H9 (cell line): ENCODE measurements at regions not wholly inside any gene's neighbourhood (a gene's known extent, or its start where the extent isn't known, plus 50 kb on each side); places are given as distances from the start of the nearest gene placed in this dataset.

Experiments
- DNase-seq: peaks from one replicate; pipeline ENCODE4 v3.0.0-alpha.2; 2017
- H2AFZ ChIP-seq: one replicate; pipeline ENCODE4 v1.6.1; 2013; ENCODE audit warnings: mild to moderate bottlenecking, low read length, control low read depth, moderate library complexity
- H2AK5ac ChIP-seq: 2 replicates; pipeline ENCODE4 v1.6.1; 2013; ENCODE audit warnings: low read length, control low read depth, mixed read lengths; ENCODE audit not compliant: insufficient read length
- H2BK120ac ChIP-seq: one replicate; pipeline ENCODE4 v1.6.1; 2013; ENCODE audit warnings: low read depth, mild to moderate bottlenecking, low read length, control low read depth, inconsistent platforms; ENCODE audit not compliant: poor library complexity, severe bottlenecking
- H2BK12ac ChIP-seq: 2 replicates; pipeline ENCODE4 v1.6.1; 2013; ENCODE audit warnings: low read length, control low read depth, mixed read lengths, low read depth; ENCODE audit not compliant: insufficient read length
- H2BK15ac ChIP-seq: 2 replicates; pipeline ENCODE4 v1.6.1; 2013; ENCODE audit warnings: low read depth, low read length, control low read depth
- H2BK20ac ChIP-seq: one replicate; pipeline ENCODE4 v1.6.1; 2013; ENCODE audit warnings: low read depth, mild to moderate bottlenecking, low read length, control low read depth, inconsistent platforms; ENCODE audit not compliant: poor library complexity, severe bottlenecking
- H2BK5ac ChIP-seq: 2 replicates; pipeline ENCODE4 v1.6.1; 2013; ENCODE audit warnings: low read length, control low read depth, mixed read lengths; ENCODE audit not compliant: insufficient read length
- H3K14ac ChIP-seq: 2 replicates; pipeline ENCODE4 v1.6.1; 2013; ENCODE audit warnings: low read length, control low read depth; ENCODE audit not compliant: insufficient read depth
- H3K18ac ChIP-seq: 2 replicates; pipeline ENCODE4 v1.6.1; 2013; ENCODE audit warnings: low read depth, mild to moderate bottlenecking, mixed read lengths, low read length, control low read depth; ENCODE audit not compliant: insufficient read length
- H3K23ac ChIP-seq: 2 replicates; pipeline ENCODE4 v1.6.1; 2013; ENCODE audit warnings: low read length, control low read depth, mixed read lengths, low read depth; ENCODE audit not compliant: insufficient read length
- H3K23me2 ChIP-seq: 2 replicates; pipeline ENCODE4 v1.6.1; 2013; ENCODE audit warnings: low read depth, mild to moderate bottlenecking, mixed read lengths, low read length, control low read depth; ENCODE audit not compliant: insufficient read length, poor library complexity, severe bottlenecking
- H3K27ac ChIP-seq: 2 replicates; pipeline ENCODE4 v1.5.1; 2013; ENCODE audit warnings: low read length, control low read depth, mixed read lengths, low read depth; ENCODE audit not compliant: insufficient read length
- H3K27me3 ChIP-seq: 2 replicates; pipeline ENCODE4 v1.6.1; 2013; ENCODE audit warnings: low read length, control low read depth, inconsistent platforms; ENCODE audit not compliant: insufficient read depth
- H3K4ac ChIP-seq: 2 replicates; pipeline ENCODE4 v1.6.1; 2013; ENCODE audit warnings: low read depth, mild to moderate bottlenecking, control low read depth, inconsistent platforms, low read length, moderate library complexity
- H3K4me1 ChIP-seq: 2 replicates; pipeline ENCODE4 v1.6.1; 2013; ENCODE audit warnings: low read length, control low read depth, inconsistent platforms; ENCODE audit not compliant: insufficient read depth
- H3K4me2 ChIP-seq: 2 replicates; pipeline ENCODE4 v1.6.1; 2013; ENCODE audit warnings: low read length, control low read depth, mixed read lengths; ENCODE audit not compliant: insufficient read length, insufficient read depth
- H3K56ac ChIP-seq: 2 replicates; pipeline ENCODE4 v1.6.1; 2013; ENCODE audit warnings: low read depth, mild to moderate bottlenecking, mixed read lengths, low read length, control low read depth; ENCODE audit not compliant: insufficient read length
- H3K79me1 ChIP-seq: 2 replicates; pipeline ENCODE4 v1.6.1; 2013; ENCODE audit warnings: low read depth, mild to moderate bottlenecking, moderate library complexity, low read length, control low read depth, inconsistent platforms; ENCODE audit not compliant: insufficient read depth, poor library complexity, severe bottlenecking
- H3K79me2 ChIP-seq: 2 replicates; pipeline ENCODE4 v1.6.1; 2013; ENCODE audit warnings: low read length, control low read depth, inconsistent platforms; ENCODE audit not compliant: insufficient read depth
- H3K9ac ChIP-seq: 2 replicates; pipeline ENCODE4 v1.6.1; 2013; ENCODE audit warnings: low read length, control low read depth, mixed read lengths; ENCODE audit not compliant: insufficient read length; ENCODE audit errors: extremely low read depth
- H3K9me3 ChIP-seq: one replicate; pipeline ENCODE4 v1.6.1; 2013; ENCODE audit warnings: low read depth, low read length, inconsistent platforms; ENCODE audit not compliant: control insufficient read depth
- H3T11ph ChIP-seq: one replicate; pipeline ENCODE4 v1.6.1; 2013; ENCODE audit warnings: mild to moderate bottlenecking, low read length, control low read depth, inconsistent platforms
- H4K20me1 ChIP-seq: one replicate; pipeline ENCODE4 v1.6.1; 2013; ENCODE audit not compliant: control insufficient read depth, insufficient read length, insufficient read depth
- H4K5ac ChIP-seq: 2 replicates; pipeline ENCODE4 v1.6.1; 2013; ENCODE audit warnings: low read depth, mild to moderate bottlenecking, mixed read lengths, low read length, control low read depth; ENCODE audit not compliant: insufficient read length
- H4K8ac ChIP-seq: replicated peaks from 2 replicates; pipeline ENCODE4 v1.6.1; 2013; ENCODE audit warnings: low read length, control low read depth, mixed read lengths, low read depth; ENCODE audit not compliant: insufficient read length
- H4K91ac ChIP-seq: 2 replicates; pipeline ENCODE4 v1.6.1; 2013; ENCODE audit warnings: low read depth, mild to moderate bottlenecking, moderate library complexity, mixed read lengths, low read length, control low read depth; ENCODE audit not compliant: insufficient read length
- H3K27ac Mint-ChIP-seq, 3 experiments: 2 replicates in 2 of 3; 3 replicates in 1 of 3; pipeline ENCODE4 v1.8.0; 2020 to 2021; ENCODE audit warnings: mixed read lengths in 3 of 3, mild to moderate bottlenecking in 1 of 3, moderate library complexity in 1 of 3
- H3K27me3 Mint-ChIP-seq: 2 replicates; pipeline ENCODE4 v1.8.0; 2021; ENCODE audit warnings: low read depth, mild to moderate bottlenecking, moderate library complexity, mixed read lengths
- H3K36me3 Mint-ChIP-seq, 3 experiments: 2 replicates in 2 of 3; 3 replicates in 1 of 3; pipeline ENCODE4 v1.8.0; 2020 to 2021; ENCODE audit warnings: low read depth in 3 of 3, mixed read lengths in 3 of 3; ENCODE audit not compliant: insufficient read depth in 1 of 3
- H3K4me1 Mint-ChIP-seq, 2 experiments: 2 replicates each; pipeline ENCODE4 v1.8.0; 2020; ENCODE audit warnings: mixed read lengths in 2 of 2
- H3K4me3 Mint-ChIP-seq, 2 experiments: 2 replicates in 1 of 2; 3 replicates in 1 of 2; pipeline ENCODE4 v1.8.0; 2020 to 2021; ENCODE audit warnings: mild to moderate bottlenecking in 2 of 2, mixed read lengths in 2 of 2, moderate library complexity in 1 of 2
- H3K9me3 Mint-ChIP-seq, 2 experiments: 2 replicates in 1 of 2; 3 replicates in 1 of 2; pipeline ENCODE4 v1.8.0; 2020; ENCODE audit warnings: mild to moderate bottlenecking in 2 of 2, mixed read lengths in 2 of 2, moderate library complexity in 1 of 2
- WGBS: extraction: QIAGEN DNeasy Blood & Tissue Kit; methylation state at CpG from one replicate; pipeline ENCODE4 v1.1.7; 2013; ENCODE audit warnings: missing lambda C conversion rate, low lambda C conversion rate, mixed read lengths; ENCODE audit not compliant: insufficient read length; ENCODE audit errors: extremely low coverage; 5-methylcytosine and 5-hydroxymethylcytosine counted together
- TF ChIP-seq, protein P1 (sequence below): fragments of 200-600 bp; sonication (generic); conservative IDR thresholded peaks from 3 replicates; pipeline ENCODE4 v1.8.0; 2021; ENCODE audit warnings: antibody characterized with exemption, mild to moderate bottlenecking

DNA sequence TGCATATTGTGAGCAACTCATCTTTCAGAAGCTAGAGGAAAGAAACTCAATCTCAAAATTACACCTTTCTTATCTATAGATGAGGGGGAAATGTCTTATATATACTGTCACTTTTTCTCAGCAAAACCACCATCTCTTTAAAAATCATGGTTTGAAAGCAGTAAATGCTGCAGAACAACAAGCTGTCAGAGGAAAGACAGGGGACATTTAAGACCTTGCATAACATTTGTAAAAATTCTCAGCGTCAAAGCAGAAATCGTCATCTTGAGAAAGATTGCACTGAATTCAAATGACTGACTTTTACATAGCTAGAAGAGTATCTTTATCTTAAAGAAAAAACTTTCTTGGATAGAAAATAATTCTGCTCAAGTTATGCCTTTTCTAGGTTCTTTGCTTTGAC, 122.2 kb upstream of the CADPS start:
- Histone ChIP-seq H3K18ac (no peak overlapping the region), H4K20me1 (no peaks in the 10 kb centered on the region), H3T11ph (no peak overlapping the region), H3K79me1 (no peaks in the 10 kb centered on the region), H4K5ac (no peak overlapping the region), H3K79me2 (no peaks in the 10 kb centered on the region), H4K91ac (no peak overlapping the region), H4K8ac (no peak overlapping the region), H3K4me2 (no peak overlapping the region), H3K9me3 (no peaks in the 10 kb centered on the region), H3K9ac (no peak overlapping the region), H2BK20ac (no peak overlapping the region), H2BK15ac (no peak overlapping the region), H3K27me3 (no peaks in the 10 kb centered on the region), H3K23ac (no peak overlapping the region), H3K27ac (no peak overlapping the region), H3K14ac (no peak overlapping the region), H2BK12ac (no peak overlapping the region), H3K23me2 (no peaks in the 10 kb centered on the region), H3K56ac (no peak overlapping the region), H2BK5ac (no peak overlapping the region), H3K4me1 (peaks cover 9% of the 10 kb centered on the region), H2BK120ac (no peak overlapping the region), H2AK5ac (no peak overlapping the region), H3K4ac (no peak overlapping the region), H2AFZ (no peak overlapping the region)
- no peak for DNase-seq
- TF ChIP-seq, protein P1, sequence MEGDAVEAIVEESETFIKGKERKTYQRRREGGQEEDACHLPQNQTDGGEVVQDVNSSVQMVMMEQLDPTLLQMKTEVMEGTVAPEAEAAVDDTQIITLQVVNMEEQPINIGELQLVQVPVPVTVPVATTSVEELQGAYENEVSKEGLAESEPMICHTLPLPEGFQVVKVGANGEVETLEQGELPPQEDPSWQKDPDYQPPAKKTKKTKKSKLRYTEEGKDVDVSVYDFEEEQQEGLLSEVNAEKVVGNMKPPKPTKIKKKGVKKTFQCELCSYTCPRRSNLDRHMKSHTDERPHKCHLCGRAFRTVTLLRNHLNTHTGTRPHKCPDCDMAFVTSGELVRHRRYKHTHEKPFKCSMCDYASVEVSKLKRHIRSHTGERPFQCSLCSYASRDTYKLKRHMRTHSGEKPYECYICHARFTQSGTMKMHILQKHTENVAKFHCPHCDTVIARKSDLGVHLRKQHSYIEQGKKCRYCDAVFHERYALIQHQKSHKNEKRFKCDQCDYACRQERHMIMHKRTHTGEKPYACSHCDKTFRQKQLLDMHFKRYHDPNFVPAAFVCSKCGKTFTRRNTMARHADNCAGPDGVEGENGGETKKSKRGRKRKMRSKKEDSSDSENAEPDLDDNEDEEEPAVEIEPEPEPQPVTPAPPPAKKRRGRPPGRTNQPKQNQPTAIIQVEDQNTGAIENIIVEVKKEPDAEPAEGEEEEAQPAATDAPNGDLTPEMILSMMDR: no peak
- peaks cover 21 to 26% of the 10 kb centered on the region in 2 experiments for H3K4me1 Mint-ChIP-seq
- peaks cover 8 to 26% (median 26%) of the 10 kb centered on the region in 3 experiments for H3K36me3 Mint-ChIP-seq
- no peaks in the 10 kb centered on the region for H3K27me3 Mint-ChIP-seq
- H3K9me3 Mint-ChIP-seq: peaks cover under 1% of the 10 kb centered on the region in 2 experiments; a peak in 3 of 5 replicates
- H3K27ac Mint-ChIP-seq: peak overlapping the region in 1 of 3 experiments; percentile 43; a peak in 1 of 7 replicates
- no peak overlapping the region for H3K4me3 Mint-ChIP-seq
- no CpG with 5 or more reads among the region's 2 CpGs for WGBS
